Immature natural killer cell (primary cell): ENCODE measurements at regions not wholly inside any gene's neighbourhood (a gene's known extent, or its start where the extent isn't known, plus 50 kb on each side); places are given as distances from the start of the nearest gene placed in this dataset.

Experiments used
- DNase-seq, 3 donors: peaks; one replicate each; pipeline ENCODE4 v3.0.0; 2022; ENCODE audit warnings: mixed read lengths in 1 of 3
- H3K27ac Mint-ChIP-seq, 6 donors: one replicate each; pipeline ENCODE4 v1.8.0; 2020; ENCODE audit warnings: mixed read lengths in 6 of 6, mild to moderate bottlenecking in 5 of 6, inconsistent platforms in 4 of 6, moderate library complexity in 3 of 6
- H3K27me3 Mint-ChIP-seq, 3 donors: one replicate each; pipeline ENCODE4 v1.8.0; 2020 to 2021; ENCODE audit warnings: low read depth in 3 of 3, mild to moderate bottlenecking in 3 of 3, mixed read lengths in 3 of 3, moderate library complexity in 3 of 3, inconsistent platforms in 1 of 3
- H3K36me3 Mint-ChIP-seq, 3 donors: one replicate each; pipeline ENCODE4 v1.8.0; 2020; ENCODE audit warnings: mixed read lengths in 3 of 3, inconsistent platforms in 2 of 3, mild to moderate bottlenecking in 2 of 3
- H3K4me1 Mint-ChIP-seq, 2 donors: one replicate each; pipeline ENCODE4 v1.8.0; 2020; ENCODE audit warnings: inconsistent platforms in 2 of 2, mild to moderate bottlenecking in 2 of 2, mixed read lengths in 2 of 2, moderate library complexity in 1 of 2
- H3K4me3 Mint-ChIP-seq, 5 donors: one replicate each; pipeline ENCODE4 v1.8.0; 2020; ENCODE audit warnings: mild to moderate bottlenecking in 5 of 5, mixed read lengths in 5 of 5, inconsistent platforms in 3 of 5, moderate library complexity in 3 of 5
- H3K9me3 Mint-ChIP-seq, 6 donors: one replicate each; pipeline ENCODE4 v1.8.0; 2020; ENCODE audit warnings: mild to moderate bottlenecking in 6 of 6, mixed read lengths in 6 of 6, inconsistent platforms in 4 of 6, moderate library complexity in 3 of 6

DNA sequence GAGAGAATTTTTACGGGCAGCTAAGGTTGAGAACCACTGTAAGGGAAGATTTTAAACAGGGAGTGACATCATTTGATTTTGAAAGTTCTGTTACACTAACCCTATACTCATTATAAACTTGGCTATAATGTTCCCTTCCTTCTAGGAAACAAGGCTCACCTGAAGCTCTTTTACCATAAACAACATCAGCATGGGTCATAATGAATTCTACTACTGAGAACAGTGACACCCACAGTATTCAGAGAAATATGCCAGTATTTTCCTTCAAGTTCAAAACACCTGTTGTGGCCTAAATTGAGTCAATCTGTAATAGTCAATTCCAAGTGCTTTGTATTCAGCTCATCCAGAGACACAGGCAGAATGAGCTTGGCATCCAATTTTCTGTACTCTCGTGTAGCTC is 175.3 kb upstream of the STT3B start:
- no peaks in the 10 kb centered on the region for H3K27me3 Mint-ChIP-seq
- no peak overlapping the region for H3K4me3 Mint-ChIP-seq
- no peak overlapping the region for H3K27ac Mint-ChIP-seq
- no peak for DNase-seq
- no peaks in the 10 kb centered on the region for H3K9me3 Mint-ChIP-seq
- no peaks in the 10 kb centered on the region for H3K36me3 Mint-ChIP-seq
- H3K4me1 Mint-ChIP-seq, result no peaks in the 10 kb centered on the region

DNA sequence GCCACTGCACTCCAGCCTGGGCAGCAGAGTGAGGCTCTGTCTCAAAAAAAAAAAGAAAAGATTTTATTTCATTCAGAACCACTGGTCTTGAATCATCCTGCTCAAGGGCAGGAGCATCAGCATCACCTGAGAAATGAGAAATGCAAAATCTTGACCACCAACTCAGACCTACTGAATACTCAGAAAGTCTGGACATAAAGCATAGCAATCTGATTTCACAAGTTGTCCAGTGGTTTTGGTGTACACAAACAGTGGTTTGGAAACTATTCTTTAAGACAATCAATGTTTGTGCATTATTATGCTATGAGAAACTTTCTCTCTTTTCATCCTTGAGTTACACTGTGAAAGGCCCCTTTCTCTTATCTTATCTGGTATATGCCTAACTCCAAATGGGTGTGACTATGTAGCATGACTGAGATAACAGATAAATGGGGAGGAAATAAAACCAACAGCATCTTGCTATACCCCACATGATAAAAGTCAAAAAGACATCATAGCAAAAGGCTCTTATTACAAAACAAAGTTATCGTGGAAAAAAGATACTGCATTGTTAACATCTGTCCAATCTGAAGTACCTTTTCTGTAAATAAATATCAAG is 174.2 kb upstream of the STT3B start:
- no peaks in the 10 kb centered on the region for H3K9me3 Mint-ChIP-seq
- no peaks in the 10 kb centered on the region for H3K27me3 Mint-ChIP-seq
- no peaks in the 10 kb centered on the region for H3K36me3 Mint-ChIP-seq
- no peak overlapping the region for H3K27ac Mint-ChIP-seq
- no peak overlapping the region for H3K4me3 Mint-ChIP-seq
- no peak for DNase-seq
- H3K4me1 Mint-ChIP-seq, result no peaks in the 10 kb centered on the region

DNA sequence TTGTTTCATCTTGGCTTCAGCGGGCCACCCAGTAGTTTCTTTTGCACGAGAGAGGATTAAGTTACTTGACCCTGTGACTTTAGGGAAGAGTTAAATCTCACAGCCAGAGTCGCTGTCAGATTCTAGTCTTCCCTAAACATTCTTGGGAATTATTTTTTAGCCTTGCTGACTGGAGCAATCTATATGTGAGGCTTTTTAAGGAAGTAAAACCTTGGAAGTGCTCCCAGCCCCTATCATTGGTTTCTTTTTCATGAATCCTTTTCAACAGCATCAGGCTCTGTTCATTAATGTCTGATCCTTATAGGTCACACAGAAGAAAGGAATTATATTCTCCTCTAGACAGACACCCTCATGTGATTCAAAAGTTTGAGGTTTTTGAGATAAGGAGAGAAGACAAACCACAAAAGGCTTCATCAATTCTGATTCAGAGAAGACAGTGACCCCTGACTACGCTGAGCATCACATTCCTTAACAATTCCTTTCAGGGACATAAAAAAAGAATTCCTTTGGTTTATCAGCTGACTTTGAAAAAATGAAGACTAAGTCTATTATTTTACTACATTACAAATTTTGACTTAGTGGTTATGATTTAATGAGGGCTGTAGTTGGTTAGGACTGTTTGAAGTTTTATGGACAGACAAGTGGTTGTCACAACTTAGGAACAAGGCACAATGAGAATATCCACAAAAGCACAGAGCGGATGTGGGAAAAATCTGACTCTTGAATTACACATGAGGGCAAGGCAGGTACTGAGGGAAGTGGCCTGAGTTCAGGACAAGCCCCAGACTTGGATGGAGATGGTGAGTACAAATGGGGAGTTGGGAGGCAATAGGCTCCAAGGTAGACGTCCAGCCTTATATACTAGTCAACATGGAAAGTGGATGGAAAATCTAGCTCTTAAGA is 171.1 kb upstream of the STT3B start:
- H3K27ac Mint-ChIP-seq, result no peak overlapping the region

DNA sequence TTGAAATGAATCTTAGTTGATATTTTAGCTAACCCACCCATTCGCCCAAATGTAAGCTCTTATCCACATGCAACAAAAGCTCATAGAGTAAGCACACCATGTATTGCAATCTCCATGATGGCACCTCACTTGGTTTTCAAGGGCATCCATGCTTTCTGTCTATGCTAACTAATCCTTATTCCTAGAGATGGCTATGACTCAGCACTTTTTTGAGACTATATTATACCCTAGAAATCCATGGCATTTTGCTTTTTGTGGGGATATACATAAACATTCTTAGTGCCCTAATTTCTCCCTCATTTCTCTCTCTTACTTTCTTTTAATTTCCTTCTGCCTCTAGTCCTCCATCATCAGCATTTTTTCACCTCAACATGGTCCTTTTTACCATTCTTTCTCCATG is 168.5 kb upstream of the STT3B start:
- H3K4me3 Mint-ChIP-seq, result no peak overlapping the region
- no peak for DNase-seq
- H3K9me3 Mint-ChIP-seq, result no peaks in the 10 kb centered on the region
- H3K27ac Mint-ChIP-seq, result no peak overlapping the region
- H3K36me3 Mint-ChIP-seq, result no peaks in the 10 kb centered on the region
- H3K27me3 Mint-ChIP-seq, result no peaks in the 10 kb centered on the region
- no peaks in the 10 kb centered on the region for H3K4me1 Mint-ChIP-seq

More for the DNA sequence above, 171.1 kb upstream of the STT3B start:
- H3K36me3 Mint-ChIP-seq, result no peaks in the 10 kb centered on the region
- H3K4me1 Mint-ChIP-seq, result no peaks in the 10 kb centered on the region
- H3K9me3 Mint-ChIP-seq, result no peaks in the 10 kb centered on the region
- no peaks in the 10 kb centered on the region for H3K27me3 Mint-ChIP-seq
- no peak for DNase-seq
- H3K4me3 Mint-ChIP-seq, result no peak overlapping the region

DNA sequence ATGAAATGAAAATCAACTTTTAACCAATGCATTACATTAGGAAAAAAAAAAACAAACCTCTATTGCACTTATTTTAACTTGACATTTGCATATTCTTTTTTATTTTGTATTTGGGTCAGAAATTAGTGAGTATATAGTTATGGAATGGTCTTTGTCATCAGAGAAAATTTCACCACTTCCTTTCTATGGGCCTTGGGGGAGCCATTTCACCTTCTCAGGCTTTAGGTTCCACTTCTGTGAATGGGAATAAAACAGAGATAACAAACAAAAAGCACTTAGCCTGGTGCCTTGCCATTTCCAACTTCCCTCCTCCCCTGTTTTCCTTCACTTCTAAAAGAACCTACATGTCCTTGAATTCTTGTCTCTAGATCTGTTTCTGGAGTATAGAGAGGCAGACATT is 168.0 kb upstream of the STT3B start:
- no peak for DNase-seq
- H3K9me3 Mint-ChIP-seq, result no peaks in the 10 kb centered on the region
- no peak overlapping the region for H3K4me3 Mint-ChIP-seq
- H3K36me3 Mint-ChIP-seq, result no peaks in the 10 kb centered on the region
- no peak overlapping the region for H3K27ac Mint-ChIP-seq
- no peaks in the 10 kb centered on the region for H3K4me1 Mint-ChIP-seq
- no peaks in the 10 kb centered on the region for H3K27me3 Mint-ChIP-seq

DNA sequence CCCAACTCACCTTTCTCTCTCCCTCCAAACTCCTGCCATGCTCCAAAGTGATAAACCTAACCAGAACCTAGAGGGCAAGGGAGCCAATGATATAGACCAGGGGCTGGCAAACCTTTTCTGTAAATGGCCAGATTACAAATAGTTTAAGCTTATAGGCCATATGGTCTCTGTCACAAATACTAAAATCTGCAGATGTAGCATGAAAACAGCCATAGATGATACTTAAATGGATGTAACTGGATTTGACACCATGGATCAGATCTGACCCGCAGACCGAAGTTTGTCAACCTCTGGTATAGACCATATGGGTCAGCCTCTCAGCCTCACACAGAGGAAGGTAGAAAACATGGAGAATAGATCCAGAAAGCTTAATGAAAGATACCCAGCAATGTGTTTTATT is 165.2 kb upstream of the STT3B start:
- H3K27me3 Mint-ChIP-seq, result no peaks in the 10 kb centered on the region
- no peaks in the 10 kb centered on the region for H3K36me3 Mint-ChIP-seq
- H3K4me1 Mint-ChIP-seq, result no peaks in the 10 kb centered on the region
- H3K27ac Mint-ChIP-seq, result no peak overlapping the region
- no peaks in the 10 kb centered on the region for H3K9me3 Mint-ChIP-seq
- no peak overlapping the region for H3K4me3 Mint-ChIP-seq
- no peak for DNase-seq

DNA sequence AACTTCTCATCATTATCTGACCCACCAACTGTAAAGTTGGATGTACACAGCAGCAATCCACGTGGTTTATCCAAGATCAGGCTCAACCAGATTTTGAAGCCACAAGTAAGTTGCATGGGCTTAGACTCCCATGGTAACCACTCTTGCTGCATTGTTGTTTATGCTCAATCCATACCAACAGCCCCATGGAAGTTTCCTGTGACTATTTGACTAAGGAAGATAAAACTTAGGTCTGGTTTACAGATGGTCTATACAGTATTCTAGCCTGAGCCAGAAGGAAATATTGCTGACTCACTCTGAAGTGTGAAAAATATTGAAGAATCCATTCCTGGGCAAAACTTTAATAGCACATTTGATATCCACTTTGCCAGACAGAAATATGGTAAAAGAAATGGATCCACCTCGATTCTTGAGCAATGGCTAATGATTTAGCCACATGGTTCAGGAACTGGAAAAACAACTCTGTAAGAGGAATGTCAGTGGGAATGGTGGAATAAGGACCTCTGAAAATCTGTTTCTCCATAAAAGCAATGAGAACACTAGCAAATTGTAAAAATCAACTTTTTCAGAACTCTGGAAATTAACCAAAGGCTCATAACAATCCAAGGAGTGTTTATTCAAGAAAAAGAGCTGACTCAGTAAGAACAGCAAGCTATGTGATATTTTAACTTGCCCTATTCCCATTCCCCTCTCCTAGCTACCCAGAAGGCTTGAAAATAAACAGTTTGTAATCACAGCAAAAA is 162.9 kb upstream of the STT3B start:
- no peaks in the 10 kb centered on the region for H3K27me3 Mint-ChIP-seq
- no peak overlapping the region for H3K4me3 Mint-ChIP-seq
- H3K27ac Mint-ChIP-seq, result no peak overlapping the region
- no peaks in the 10 kb centered on the region for H3K4me1 Mint-ChIP-seq
- H3K9me3 Mint-ChIP-seq, result no peaks in the 10 kb centered on the region
- no peaks in the 10 kb centered on the region for H3K36me3 Mint-ChIP-seq
- no peak for DNase-seq

DNA sequence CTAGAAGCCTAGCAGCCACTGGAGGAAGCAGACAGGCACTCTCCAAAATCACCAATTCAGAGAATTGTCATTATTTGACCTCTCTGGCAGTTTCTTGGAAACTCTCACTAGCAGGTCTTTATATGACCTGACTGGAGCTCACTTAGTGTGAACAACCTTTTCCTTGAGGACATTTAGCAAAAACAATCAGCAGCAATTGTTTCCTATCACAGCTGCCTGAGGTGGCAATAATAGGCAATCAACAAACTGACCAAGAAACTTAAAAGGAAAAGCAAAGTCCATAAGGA is 162.4 kb upstream of the STT3B start:
- no peak for DNase-seq
- no peaks in the 10 kb centered on the region for H3K36me3 Mint-ChIP-seq
- H3K27ac Mint-ChIP-seq, result no peak overlapping the region
- H3K9me3 Mint-ChIP-seq, result no peaks in the 10 kb centered on the region
- no peaks in the 10 kb centered on the region for H3K4me1 Mint-ChIP-seq
- no peaks in the 10 kb centered on the region for H3K27me3 Mint-ChIP-seq
- H3K4me3 Mint-ChIP-seq, result no peak overlapping the region

DNA sequence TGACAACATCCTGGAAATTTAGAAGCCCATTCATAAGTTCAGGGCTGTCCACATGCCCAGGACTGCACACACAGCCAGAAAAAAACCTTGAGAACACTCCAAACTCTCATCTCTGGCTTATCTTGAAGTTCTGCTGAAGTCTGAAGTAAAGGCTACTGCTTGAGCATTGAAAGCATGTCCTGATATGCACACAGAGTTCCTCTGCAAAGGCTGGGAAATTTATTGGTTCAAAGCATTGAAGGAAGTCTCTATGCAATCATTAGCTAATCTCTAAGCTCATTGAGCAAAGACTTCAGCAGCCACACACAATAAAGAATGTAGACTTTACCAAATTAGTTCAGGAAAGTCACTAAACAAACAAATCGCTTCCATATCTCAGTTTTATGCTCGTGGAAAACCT is 162.0 kb upstream of the STT3B start:
- Mint-ChIP-seq H3K36me3 (no peaks in the 10 kb centered on the region), H3K4me3 (no peak overlapping the region), H3K27ac (no peak overlapping the region), H3K27me3 (no peaks in the 10 kb centered on the region), H3K9me3 (no peaks in the 10 kb centered on the region), H3K4me1 (no peaks in the 10 kb centered on the region)
- DNase-seq, result no peak

DNA sequence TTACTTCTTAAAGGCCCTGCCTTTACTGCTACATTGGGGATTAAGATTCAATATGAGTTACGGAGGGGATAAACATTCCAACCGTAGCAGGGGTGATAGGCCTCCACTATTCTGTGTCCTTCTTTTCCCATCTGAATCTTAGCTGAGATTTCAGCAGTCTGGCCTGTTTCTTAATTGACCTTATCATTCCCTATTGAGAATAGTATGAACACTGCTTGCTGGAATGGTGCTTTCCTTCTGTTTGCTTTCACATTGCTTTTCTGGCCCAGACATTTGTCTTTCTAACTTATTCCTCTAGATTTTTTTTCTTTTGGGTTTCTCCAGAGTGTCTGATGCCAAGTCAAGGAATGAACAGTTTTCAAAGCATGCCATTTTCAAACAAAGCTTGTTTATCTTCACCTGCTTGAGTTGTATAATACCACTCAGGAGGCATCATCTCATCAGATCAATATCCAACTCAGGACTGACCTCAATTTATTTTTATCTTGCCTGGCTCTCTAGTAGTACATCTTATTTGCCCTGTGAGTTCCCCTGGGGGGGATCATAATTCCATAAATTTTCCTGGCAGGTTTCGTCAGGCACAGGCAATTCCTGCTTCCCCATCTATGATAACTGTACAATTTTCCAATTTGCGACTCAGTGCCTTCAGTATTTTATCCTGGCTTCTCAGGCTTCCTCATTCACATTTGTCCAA is 161.1 kb upstream of the STT3B start:
- Mint-ChIP-seq H3K27ac (no peak overlapping the region), H3K4me3 (no peak overlapping the region)

DNA sequence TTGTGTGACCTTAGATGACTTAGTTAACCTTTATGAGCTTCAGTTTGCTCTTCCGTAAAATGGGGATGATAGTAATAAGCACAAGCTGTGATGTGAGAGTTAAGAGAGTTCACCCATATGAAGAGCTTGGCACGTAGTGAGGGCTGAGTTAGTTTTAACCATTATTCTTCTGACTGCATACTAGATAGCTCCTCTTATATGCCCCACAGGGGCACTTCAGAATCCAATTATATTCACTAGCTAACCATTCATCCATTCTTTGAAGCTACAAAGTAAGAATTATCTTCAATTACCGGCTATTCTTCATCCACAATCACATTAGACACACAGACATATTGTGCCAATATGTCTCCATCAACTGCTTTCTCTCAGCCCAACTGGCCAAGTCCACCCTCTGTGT is 159.0 kb upstream of the STT3B start:
- Mint-ChIP-seq H3K36me3 (no peaks in the 10 kb centered on the region), H3K4me3 (no peak overlapping the region), H3K27me3 (no peaks in the 10 kb centered on the region), H3K9me3 (no peaks in the 10 kb centered on the region), H3K4me1 (no peaks in the 10 kb centered on the region), H3K27ac (no peak overlapping the region)
- no peak for DNase-seq

More for the DNA sequence above, 161.1 kb upstream of the STT3B start:
- DNase-seq, result no peak
- H3K4me1 Mint-ChIP-seq, result no peaks in the 10 kb centered on the region
- H3K9me3 Mint-ChIP-seq, result no peaks in the 10 kb centered on the region
- H3K27me3 Mint-ChIP-seq, result no peaks in the 10 kb centered on the region
- H3K36me3 Mint-ChIP-seq, result no peaks in the 10 kb centered on the region

DNA sequence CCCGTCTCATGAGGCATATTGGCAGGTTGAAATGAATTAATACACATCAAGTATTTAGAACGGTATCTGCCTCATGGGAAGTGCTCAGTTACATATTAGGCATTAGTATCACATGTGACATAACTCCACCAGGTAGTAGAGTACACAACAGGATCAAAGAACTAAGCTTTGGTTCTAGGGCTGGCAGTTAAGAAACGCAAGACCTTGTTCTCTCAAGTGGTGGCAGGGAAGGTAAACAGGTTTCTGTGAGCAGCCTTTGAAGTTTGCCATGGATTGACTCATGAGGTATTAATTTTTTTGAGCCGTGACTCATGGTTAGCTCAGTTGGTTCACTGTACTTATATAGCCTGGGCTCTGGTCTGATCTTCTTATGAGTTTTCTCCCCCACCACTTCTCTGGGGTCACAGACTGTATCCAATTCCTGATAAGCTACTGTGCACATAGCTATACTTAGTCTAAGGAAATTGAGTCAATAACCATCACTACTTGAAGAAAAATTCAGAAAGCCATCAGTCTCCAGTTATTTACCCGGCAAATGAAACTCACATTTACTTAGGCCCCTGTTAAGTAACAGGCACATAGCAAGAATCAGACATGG is 155.6 kb upstream of the STT3B start:
- no peak for DNase-seq
- H3K4me1 Mint-ChIP-seq, result no peaks in the 10 kb centered on the region
- no peak overlapping the region for H3K4me3 Mint-ChIP-seq
- H3K27me3 Mint-ChIP-seq, result no peaks in the 10 kb centered on the region
- no peaks in the 10 kb centered on the region for H3K36me3 Mint-ChIP-seq
- H3K27ac Mint-ChIP-seq, result no peak overlapping the region
- no peaks in the 10 kb centered on the region for H3K9me3 Mint-ChIP-seq

DNA sequence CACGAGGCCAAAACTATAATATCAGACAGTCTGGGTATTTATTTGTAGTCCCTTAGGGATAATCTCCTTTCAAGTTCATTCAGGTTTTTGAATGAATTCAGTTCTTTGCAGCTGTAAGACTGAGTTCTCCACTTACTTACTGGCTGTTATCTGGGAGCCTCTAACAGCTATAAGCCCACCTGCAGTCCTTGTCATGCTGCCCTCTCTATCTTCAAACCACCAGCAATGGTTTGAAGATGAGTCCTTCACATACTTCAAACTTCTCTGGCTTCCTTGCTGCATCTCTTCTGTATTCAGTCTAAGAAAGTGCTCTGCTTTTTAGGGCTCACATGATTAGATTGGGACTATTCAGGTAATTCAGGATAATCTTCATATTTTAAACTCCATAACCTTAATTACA is 154.5 kb upstream of the STT3B start:
- Mint-ChIP-seq H3K4me3 (no peak overlapping the region), H3K27ac (no peak overlapping the region)

DNA sequence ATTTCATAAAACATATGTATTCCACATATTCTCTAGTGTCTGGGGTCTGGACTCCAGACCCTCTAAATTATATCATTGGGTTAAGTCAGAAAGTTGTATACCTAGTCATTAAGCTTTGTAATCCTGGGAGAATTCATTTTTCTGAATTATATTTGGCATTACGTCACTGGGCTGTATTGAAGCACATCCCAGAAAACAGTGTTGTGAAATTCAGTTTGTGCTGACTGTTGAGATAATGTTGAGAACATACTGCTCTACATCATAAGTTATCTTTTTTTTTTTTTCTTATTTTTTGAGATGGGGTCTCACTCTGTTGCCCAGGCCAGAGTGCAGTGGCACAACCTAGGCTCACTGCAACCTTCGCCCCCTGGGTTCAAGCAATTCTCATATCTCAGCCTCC is 153.1 kb upstream of the STT3B start:
- no peaks in the 10 kb centered on the region for H3K9me3 Mint-ChIP-seq
- H3K4me3 Mint-ChIP-seq, result no peak overlapping the region
- no peak for DNase-seq
- H3K27me3 Mint-ChIP-seq, result peaks cover 0 to 7% (median 0%) of the 10 kb centered on the region in 3 donors
- no peak overlapping the region for H3K27ac Mint-ChIP-seq
- no peaks in the 10 kb centered on the region for H3K36me3 Mint-ChIP-seq
- no peaks in the 10 kb centered on the region for H3K4me1 Mint-ChIP-seq

More for the DNA sequence above, 154.5 kb upstream of the STT3B start:
- Mint-ChIP-seq H3K4me1 (no peaks in the 10 kb centered on the region), H3K27me3 (no peaks in the 10 kb centered on the region), H3K36me3 (no peaks in the 10 kb centered on the region), H3K9me3 (no peaks in the 10 kb centered on the region)
- DNase-seq, result no peak
